Adipocyte (in vitro differentiated cells): ENCODE measurements at regions not wholly inside any gene's neighbourhood (a gene's known extent, or its start where the extent isn't known, plus 50 kb on each side); places are given as distances from the start of the nearest gene placed in this dataset.
"Not testable (repeated sequence)": the region's sequence is repeated elsewhere in the genome, so short reads cannot be mapped to it uniquely, and the experiment has no call there.

Experiments
- DNase-seq: peaks from one replicate; pipeline ENCODE4 v3.0.0-alpha.2; 2015; ENCODE audit warnings: low read depth
- H3K27me3 ChIP-seq: replicated peaks from 2 replicates; pipeline ENCODE4 v1.7.0; 2013; ENCODE audit warnings: mild to moderate bottlenecking, low read length, moderate library complexity; ENCODE audit not compliant: control insufficient read depth, insufficient read depth
- H3K36me3 ChIP-seq: 2 replicates; pipeline ENCODE4 v1.7.0; 2013; ENCODE audit warnings: low read length, mild to moderate bottlenecking, moderate library complexity; ENCODE audit not compliant: control insufficient read depth, insufficient read depth, severe bottlenecking
- H3K4me1 ChIP-seq: 2 replicates; pipeline ENCODE4 v1.7.0; 2013; ENCODE audit warnings: mild to moderate bottlenecking, low read length, moderate library complexity; ENCODE audit not compliant: control insufficient read depth, insufficient read depth
- H3K4me3 ChIP-seq: 2 replicates; pipeline ENCODE4 v1.7.0; 2013; ENCODE audit warnings: mild to moderate bottlenecking, low read length, moderate library complexity
- H3K9ac ChIP-seq: 2 replicates; pipeline ENCODE4 v1.7.0; 2013; ENCODE audit warnings: mild to moderate bottlenecking, low read length, moderate library complexity
- H3K9me3 ChIP-seq: 2 replicates; pipeline ENCODE4 v1.7.0; 2013; ENCODE audit warnings: mild to moderate bottlenecking, low read length, moderate library complexity; ENCODE audit not compliant: control insufficient read depth

DNA sequence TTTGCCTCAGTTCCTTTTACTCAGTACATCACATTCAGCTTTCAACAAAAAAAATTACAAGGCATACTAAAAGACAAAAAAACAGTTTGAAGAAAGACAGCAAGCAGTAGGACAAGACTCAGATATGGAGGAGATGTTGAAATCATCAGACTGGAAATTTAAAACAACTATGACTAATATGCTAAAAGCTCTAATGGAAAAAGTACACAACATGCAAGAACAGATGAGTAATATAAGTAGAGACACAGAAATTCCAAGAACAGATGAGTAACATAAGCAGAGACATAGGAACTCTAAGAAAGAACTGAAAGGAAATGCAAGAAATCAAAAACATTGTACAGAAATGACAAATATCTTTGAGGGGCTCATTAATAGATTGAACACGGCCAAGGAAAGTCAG is 402.6 kb downstream of the NEBL start:
- no peak overlapping the region for H3K9ac ChIP-seq
- H3K27me3 ChIP-seq, result no peaks in the 10 kb centered on the region
- no peak for DNase-seq
- H3K4me1 ChIP-seq, result no peaks in the 10 kb centered on the region
- H3K9me3 ChIP-seq, result peaks cover 15% of the 10 kb centered on the region
- H3K4me3 ChIP-seq, result no peak overlapping the region
- H3K36me3 ChIP-seq, result no peaks in the 10 kb centered on the region

DNA sequence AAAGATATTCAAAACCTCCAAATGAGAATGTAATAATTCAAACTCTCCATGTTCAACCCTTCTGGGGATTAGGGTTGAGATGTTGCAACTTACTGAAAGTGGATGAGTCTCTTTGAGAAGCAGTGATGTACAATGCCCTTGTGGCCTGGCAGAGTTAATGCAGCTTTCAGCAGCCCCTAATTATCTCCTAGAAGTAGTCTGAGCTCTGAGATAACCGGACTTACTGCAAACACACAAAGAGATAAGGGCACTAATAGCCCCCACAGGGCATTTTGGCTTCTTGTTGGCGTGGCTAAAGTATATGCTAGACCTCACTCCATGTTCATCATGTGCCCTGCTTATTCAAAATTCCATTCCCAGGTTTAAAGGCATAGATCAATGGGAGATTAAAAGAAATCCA is 404.7 kb downstream of the NEBL start:
- Histone ChIP-seq H3K4me3 (no peak overlapping the region), H3K27me3 (no peaks in the 10 kb centered on the region), H3K9ac (no peak overlapping the region), H3K36me3 (no peaks in the 10 kb centered on the region), H3K4me1 (no peaks in the 10 kb centered on the region), H3K9me3 (peaks cover 15% of the 10 kb centered on the region)
- DNase-seq, result no peak

DNA sequence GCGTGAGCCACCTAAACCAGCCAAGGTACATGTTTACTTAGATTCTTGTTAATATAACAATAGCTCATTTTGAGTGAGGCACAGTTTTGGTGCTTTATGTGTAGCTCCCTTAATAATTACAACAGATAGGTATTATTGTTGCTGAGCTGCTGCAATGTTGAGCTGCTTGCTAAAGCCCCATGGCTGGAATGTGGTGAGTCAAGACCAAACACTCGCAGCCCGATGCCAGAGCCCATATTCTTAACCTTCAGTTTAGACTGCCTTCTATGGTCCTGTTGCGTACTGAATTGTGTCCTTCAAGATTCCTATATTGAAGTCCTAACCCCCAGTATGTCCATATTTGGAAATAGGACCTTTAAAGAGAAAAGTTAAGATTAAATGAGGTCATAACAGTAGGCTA is 407.1 kb downstream of the NEBL start:
- peaks cover 15% of the 10 kb centered on the region for H3K9me3 ChIP-seq
- no peak for DNase-seq

GRCh38 chr10:20486791-20487190 is 410.3 kb downstream of the NEBL start:
- H3K27me3 ChIP-seq, result no peaks in the 10 kb centered on the region
- no peaks in the 10 kb centered on the region for H3K36me3 ChIP-seq
- H3K4me1 ChIP-seq, result no peaks in the 10 kb centered on the region
- no peaks in the 10 kb centered on the region for H3K9me3 ChIP-seq
- no peak overlapping the region for H3K9ac ChIP-seq
- no peak for DNase-seq
- no peak overlapping the region for H3K4me3 ChIP-seq

More for the DNA sequence above, 407.1 kb downstream of the NEBL start:
- Histone ChIP-seq H3K36me3 (no peaks in the 10 kb centered on the region), H3K4me1 (no peaks in the 10 kb centered on the region), H3K4me3 (no peak overlapping the region), H3K9ac (no peak overlapping the region), H3K27me3 (no peaks in the 10 kb centered on the region)

DNA sequence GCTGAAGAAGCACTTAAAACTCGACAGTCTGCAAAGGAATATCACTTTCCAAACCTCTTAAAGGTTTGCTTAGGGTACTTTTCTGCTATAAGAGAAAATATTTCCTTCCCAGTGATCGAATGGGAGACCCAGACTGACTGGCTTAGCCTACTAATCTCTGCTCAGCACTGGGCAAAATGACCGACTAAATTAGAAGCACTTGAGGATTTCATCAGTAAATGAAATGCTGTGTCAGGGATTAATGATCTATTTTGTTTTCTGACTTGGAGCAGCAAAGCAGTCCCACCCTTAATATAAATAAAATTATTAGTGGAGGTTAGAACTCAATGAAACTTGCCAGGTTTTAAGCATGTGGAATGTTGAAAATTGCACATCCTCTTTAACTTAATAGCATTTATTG is 411.6 kb downstream of the NEBL start:
- H3K4me1 ChIP-seq, result no peaks in the 10 kb centered on the region
- no peak overlapping the region for H3K4me3 ChIP-seq
- H3K36me3 ChIP-seq, result no peaks in the 10 kb centered on the region
- no peak overlapping the region for H3K9ac ChIP-seq
- no peak for DNase-seq
- H3K27me3 ChIP-seq, result no peaks in the 10 kb centered on the region
- no peaks in the 10 kb centered on the region for H3K9me3 ChIP-seq

- H3K4me3 ChIP-seq, result no peak overlapping the region
- no peaks in the 10 kb centered on the region for H3K4me1 ChIP-seq
- DNase-seq, result no peak
These were observed 416.1 kb downstream of the NEBL start for GRCh38 chr10:20481054-20481453.

DNA sequence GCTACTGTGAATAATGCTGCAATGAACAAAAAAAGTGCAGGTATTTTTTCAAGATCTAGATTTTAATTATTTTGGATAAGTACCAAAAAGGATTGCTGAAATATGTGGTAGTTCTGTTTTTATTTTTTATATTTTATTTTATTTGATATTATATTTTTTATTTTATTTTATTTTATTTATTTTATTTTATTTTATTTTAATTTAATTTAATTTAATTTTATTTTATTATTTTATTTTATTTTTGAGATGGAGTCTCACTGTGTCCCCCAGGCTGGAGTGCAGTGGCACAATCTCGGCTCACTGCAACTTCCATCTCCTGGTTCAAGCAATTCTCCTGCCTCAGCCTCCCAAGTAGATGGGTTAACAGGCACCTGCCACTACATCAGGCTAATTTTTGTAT is 416.5 kb downstream of the NEBL start:
- H3K36me3 ChIP-seq, DNase-seq, H3K27me3 ChIP-seq, H3K4me1 ChIP-seq, H3K4me3 ChIP-seq, H3K9ac ChIP-seq, H3K9me3 ChIP-seq: not testable (repeated sequence)

More at GRCh38 chr10:20481054-20481453, 416.1 kb downstream of the NEBL start:
- Histone ChIP-seq H3K9ac (no peak overlapping the region), H3K36me3 (no peaks in the 10 kb centered on the region), H3K27me3 (no peaks in the 10 kb centered on the region), H3K9me3 (no peaks in the 10 kb centered on the region)

GRCh38 chr10:20474064-20474463 is 423.0 kb downstream of the NEBL start:
- H3K4me3 ChIP-seq, result no peak overlapping the region
- H3K4me1 ChIP-seq, result no peaks in the 10 kb centered on the region
- H3K9ac ChIP-seq, result no peak overlapping the region
- no peaks in the 10 kb centered on the region for H3K27me3 ChIP-seq
- H3K36me3 ChIP-seq, result no peaks in the 10 kb centered on the region
- H3K9me3 ChIP-seq, result no peaks in the 10 kb centered on the region
- DNase-seq, result no peak

GRCh38 chr10:20473023-20473760 is 423.9 kb downstream of the NEBL start:
- Histone ChIP-seq H3K9me3 (no peaks in the 10 kb centered on the region), H3K4me3 (no peak overlapping the region)

GRCh38 chr10:20466731-20467130 is 430.4 kb downstream of the NEBL start:
- peaks cover 3% of the 10 kb centered on the region for H3K4me1 ChIP-seq
- DNase-seq, result no peak
- H3K9me3 ChIP-seq, result no peaks in the 10 kb centered on the region
- no peaks in the 10 kb centered on the region for H3K36me3 ChIP-seq
- no peak overlapping the region for H3K4me3 ChIP-seq
- H3K9ac ChIP-seq, result no peak overlapping the region
- H3K27me3 ChIP-seq, result no peaks in the 10 kb centered on the region

More at GRCh38 chr10:20473023-20473760, 423.9 kb downstream of the NEBL start:
- Histone ChIP-seq H3K27me3 (no peaks in the 10 kb centered on the region), H3K36me3 (no peaks in the 10 kb centered on the region), H3K4me1 (no peaks in the 10 kb centered on the region), H3K9ac (no peak overlapping the region)
- no peak for DNase-seq

DNA sequence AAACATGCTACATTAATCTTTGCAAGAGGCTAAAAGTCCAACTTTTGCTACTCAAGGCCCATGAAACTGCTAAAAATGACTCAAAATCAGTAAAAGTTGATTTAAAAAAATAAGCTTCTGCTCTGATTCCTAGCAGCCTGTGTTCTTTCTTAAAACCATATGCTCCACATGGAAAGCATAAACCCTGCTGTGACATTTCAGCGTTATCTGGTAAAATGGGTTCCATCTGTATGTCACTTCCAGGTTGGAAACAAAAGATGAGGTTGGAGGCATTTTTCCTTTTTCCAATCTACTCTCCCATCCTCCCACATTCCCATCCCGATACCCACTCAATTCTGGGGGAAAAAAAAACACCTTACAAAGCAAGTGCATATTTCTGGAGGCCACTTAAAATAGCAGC is 439.5 kb downstream of the NEBL start:
- Histone ChIP-seq H3K4me3 (no peak overlapping the region), H3K36me3 (no peaks in the 10 kb centered on the region), H3K9me3 (no peaks in the 10 kb centered on the region), H3K9ac (no peak overlapping the region), H3K27me3 (no peaks in the 10 kb centered on the region), H3K4me1 (no peaks in the 10 kb centered on the region)
- DNase-seq, result no peak

DNA sequence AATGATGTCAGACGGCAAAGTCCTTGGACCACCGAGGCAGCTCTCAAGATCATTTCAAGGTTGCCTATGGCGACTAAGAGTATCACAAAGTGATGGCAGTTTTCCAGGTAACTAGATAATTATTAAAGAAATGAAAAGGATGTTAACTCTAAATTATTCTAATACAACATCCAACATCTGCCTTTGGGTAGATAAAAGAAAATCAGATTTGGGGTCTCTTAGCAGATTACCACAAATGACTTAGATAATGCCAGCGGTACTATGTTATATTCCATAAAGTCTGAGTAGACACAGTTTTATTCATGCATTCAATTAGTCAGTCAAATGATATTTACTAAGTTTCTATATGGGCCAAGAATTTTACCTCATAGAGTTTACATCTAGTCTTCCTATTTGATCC is 441.3 kb downstream of the NEBL start:
- Histone ChIP-seq H3K36me3 (no peaks in the 10 kb centered on the region), H3K4me1 (no peaks in the 10 kb centered on the region), H3K4me3 (no peak overlapping the region), H3K9ac (no peak overlapping the region), H3K9me3 (no peaks in the 10 kb centered on the region), H3K27me3 (no peaks in the 10 kb centered on the region)
- DNase-seq, result no peak
